Heart left ventricle (tissue), 16 donors: ENCODE measurements at regions not wholly inside any gene's neighbourhood (a gene's known extent, or its start where the extent isn't known, plus 50 kb on each side); places are given as distances from the start of the nearest gene placed in this dataset.

Experiments
- ATAC-seq, 4 donors: fragments of 200-7000 bp; cut with Tn5 transposase; one replicate each; pipeline ENCODE4 v1.9.1; 2020 to 2022; ENCODE audit warnings: moderate library complexity in 4 of 4, mild to moderate bottlenecking in 3 of 4, moderate number of reproducible peaks in 1 of 4
- DNase-seq, 5 donors: peaks; one replicate each; pipeline ENCODE4 v3.0.0-alpha.2; 2020
- H3K27ac ChIP-seq, 12 donors: fragments of 200-600 bp; sonication (generic) in 4 of 12; one replicate each; pipeline versions ENCODE4 v1.5.0 to v1.8.0; 2016 to 2022; ENCODE audit warnings: mild to moderate bottlenecking in 2 of 12
- H3K27me3 ChIP-seq, 9 donors: fragments of 200-600 bp; sonication (generic) in 2 of 9; one replicate each; pipeline versions ENCODE4 v1.5.1 to v1.8.0; 2016 to 2022; ENCODE audit warnings: mild to moderate bottlenecking in 3 of 9
- H3K36me3 ChIP-seq, 9 donors: fragments of 200-600 bp; sonication (generic) in 2 of 9; one replicate each; pipeline versions ENCODE4 v1.5.0 to v1.8.0; 2018 to 2022; ENCODE audit warnings: mild to moderate bottlenecking in 2 of 9
- H3K4me1 ChIP-seq, 12 donors: fragments of 200-600 bp; sonication (generic) in 4 of 12; one replicate each; pipeline versions ENCODE4 v1.5.0 to v1.8.0; 2016 to 2022; ENCODE audit warnings: mild to moderate bottlenecking in 3 of 12
- H3K4me3 ChIP-seq, 12 donors: fragments of 200-600 bp; sonication (generic) in 4 of 12; one replicate each; pipeline versions ENCODE4 v1.5.0 to v1.8.0; 2017 to 2022; ENCODE audit warnings: mild to moderate bottlenecking in 9 of 12, moderate library complexity in 4 of 12
- H3K9me3 ChIP-seq, 12 donors: fragments of 200-600 bp; sonication (generic) in 4 of 12; one replicate each; pipeline versions ENCODE4 v1.5.0 to v1.8.0; 2016 to 2022; ENCODE audit warnings: mild to moderate bottlenecking in 1 of 12
- POLR2A ChIP-seq, 2 donors: fragments of 450-650 bp; IDR thresholded peaks; one replicate each; pipeline ENCODE4 v1.6.1; 2017; ENCODE audit warnings: antibody characterized with exemption in 2 of 2, mild to moderate bottlenecking in 2 of 2, moderate library complexity in 2 of 2
- WGBS, 4 donors: extraction: QIAGEN DNeasy Blood & Tissue Kit in 2 of 4; methylation state at CpG; one replicate each; pipeline versions ENCODE4 v1.1.5 to v1.1.7; 2013 to 2018; 5-methylcytosine and 5-hydroxymethylcytosine counted together
- intact Hi-C, 10 donors: fragments of 100-400 bp; cut with DNase I; formaldehyde crosslinking; loops; one replicate each; pipeline versions ENCODE4 v1.11.1 to v1.14.2; 2022
- TF ChIP-seq, protein P1 (sequence below), 12 donors: fragments of 200-600 bp; sonication (generic) in 4 of 12; IDR thresholded peaks; one replicate each; pipeline versions ENCODE4 v1.5.0 to v1.8.0; 2018 to 2022; ENCODE audit warnings: antibody characterized with exemption in 12 of 12, mild to moderate bottlenecking in 5 of 12
- donor health status: ischemic (EF 13 %, LVEDD 7.1; RV severe dilation, severe dysfunction).
- donor health status: healthy with polysubstance abuse.
- donor health status: DM: no; HTN: yes; CAD: no.
- donor health status: DM: no; HTN: no; CAD: no.
- donor health status: ischemic (EF 25% LVEDD 6.9; RV normal size, moderate dysfunction).
- donor health status: ischemic (EF 25% LVEDD 5.7; RV mildly dilated, moderate dysfunction).
- donor health status: healthy.
- donor health status: DM: yes; HTN: yes; CAD: no.
- donor health status: ischemic (EF 35%, LVEDD 5.7; RV mildly dilated, moderate dysfunction).
- donor health status: nonischemic (EF 11% LVEDD 7.7; RV severe dilation, severe dysfunction).
- donor health status: DM: yes; HTN: yes; CAD: no.
- donor health status: PGD.
- donor health status: ischemic (EF 29% LVEDD 5.4; RV normal size, mild dysfunction).
- donor health status: nonischemic (EF 23%, LVEDD 6.1; RV moderate dilation, normal function).

DNA sequence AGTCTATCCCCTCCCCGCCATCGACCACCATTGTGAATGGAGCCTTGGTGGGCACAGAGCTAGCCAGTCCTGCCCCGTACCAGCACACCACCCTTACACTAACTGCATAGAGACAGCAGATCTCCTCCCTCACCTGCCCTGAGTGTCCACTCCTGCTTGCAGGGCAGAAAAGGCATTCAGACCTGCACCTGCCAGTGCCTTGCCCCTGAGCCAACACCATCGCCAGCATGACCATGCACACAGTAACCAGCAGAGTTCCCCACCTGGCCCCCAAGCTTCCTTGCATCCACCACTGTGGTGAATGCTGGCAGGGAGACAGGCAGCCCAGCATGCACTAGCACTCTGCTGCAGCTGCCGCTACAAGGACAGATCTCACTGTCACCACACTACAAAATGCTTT lies 397.1 kb downstream of the KLHL4 start:
- Histone ChIP-seq H3K4me1 (no peaks in the 10 kb centered on the region), H3K4me3 (no peak overlapping the region), H3K27ac (no peak overlapping the region), H3K27me3 (peaks cover 0 to 4% (median 0%) of the 10 kb centered on the region in 9 donors), H3K9me3 (peaks cover 0 to 8% (median 0%) of the 10 kb centered on the region in 12 donors), H3K36me3 (no peaks in the 10 kb centered on the region)
- no peak for TF ChIP-seq POLR2A (IDR thresholded peaks at IDR 0.05)
- TF ChIP-seq, protein P1, sequence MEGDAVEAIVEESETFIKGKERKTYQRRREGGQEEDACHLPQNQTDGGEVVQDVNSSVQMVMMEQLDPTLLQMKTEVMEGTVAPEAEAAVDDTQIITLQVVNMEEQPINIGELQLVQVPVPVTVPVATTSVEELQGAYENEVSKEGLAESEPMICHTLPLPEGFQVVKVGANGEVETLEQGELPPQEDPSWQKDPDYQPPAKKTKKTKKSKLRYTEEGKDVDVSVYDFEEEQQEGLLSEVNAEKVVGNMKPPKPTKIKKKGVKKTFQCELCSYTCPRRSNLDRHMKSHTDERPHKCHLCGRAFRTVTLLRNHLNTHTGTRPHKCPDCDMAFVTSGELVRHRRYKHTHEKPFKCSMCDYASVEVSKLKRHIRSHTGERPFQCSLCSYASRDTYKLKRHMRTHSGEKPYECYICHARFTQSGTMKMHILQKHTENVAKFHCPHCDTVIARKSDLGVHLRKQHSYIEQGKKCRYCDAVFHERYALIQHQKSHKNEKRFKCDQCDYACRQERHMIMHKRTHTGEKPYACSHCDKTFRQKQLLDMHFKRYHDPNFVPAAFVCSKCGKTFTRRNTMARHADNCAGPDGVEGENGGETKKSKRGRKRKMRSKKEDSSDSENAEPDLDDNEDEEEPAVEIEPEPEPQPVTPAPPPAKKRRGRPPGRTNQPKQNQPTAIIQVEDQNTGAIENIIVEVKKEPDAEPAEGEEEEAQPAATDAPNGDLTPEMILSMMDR (IDR thresholded peaks at IDR 0.05): no peak
- intact Hi-C loops: no loop called here
- ATAC-seq (no peak), DNase-seq (no peak)
- WGBS, 4 donors: 85 to 96% (median 88%) methylated on average over 4 to 5 of the region's 5 CpGs

DNA sequence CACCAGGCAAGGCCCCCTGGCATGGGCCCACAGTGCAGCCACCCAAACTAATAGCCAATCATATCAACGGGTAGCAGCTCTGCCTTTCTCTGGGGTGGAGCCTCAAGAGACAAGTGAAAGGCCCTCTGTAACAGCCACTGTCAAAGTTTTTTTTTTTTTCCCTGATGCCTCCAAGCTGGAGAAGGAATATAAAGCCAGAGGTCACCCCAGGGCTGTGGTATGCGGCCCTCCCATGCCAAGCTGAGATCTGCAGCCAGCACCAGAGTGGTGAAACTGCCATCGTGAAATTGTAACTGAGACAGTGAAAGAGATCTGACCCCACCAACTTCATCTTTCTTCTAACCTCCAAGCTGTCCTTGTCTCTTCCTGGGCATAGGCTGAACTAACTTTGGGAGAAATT lies 407.0 kb downstream of the KLHL4 start:
- Histone ChIP-seq H3K36me3 (no peaks in the 10 kb centered on the region), H3K4me3 (no peak overlapping the region), H3K27me3 (no peaks in the 10 kb centered on the region), H3K27ac (no peak overlapping the region), H3K9me3 (no peaks in the 10 kb centered on the region), H3K4me1 (no peaks in the 10 kb centered on the region)
- WGBS, 4 donors: 33 to 63% (median 44%) methylated on average over 3 of the region's 3 CpGs
- intact Hi-C loops: no loop called here
- ATAC-seq (peak in 3 of 4 donors; percentile 32 to 50 (median 48)), DNase-seq (peak in 1 of 5 donors; percentile 28)
- TF ChIP-seq POLR2A (IDR thresholded peaks at IDR 0.05): no peak
- TF ChIP-seq, protein P1 (IDR thresholded peaks at IDR 0.05): no peak

DNA sequence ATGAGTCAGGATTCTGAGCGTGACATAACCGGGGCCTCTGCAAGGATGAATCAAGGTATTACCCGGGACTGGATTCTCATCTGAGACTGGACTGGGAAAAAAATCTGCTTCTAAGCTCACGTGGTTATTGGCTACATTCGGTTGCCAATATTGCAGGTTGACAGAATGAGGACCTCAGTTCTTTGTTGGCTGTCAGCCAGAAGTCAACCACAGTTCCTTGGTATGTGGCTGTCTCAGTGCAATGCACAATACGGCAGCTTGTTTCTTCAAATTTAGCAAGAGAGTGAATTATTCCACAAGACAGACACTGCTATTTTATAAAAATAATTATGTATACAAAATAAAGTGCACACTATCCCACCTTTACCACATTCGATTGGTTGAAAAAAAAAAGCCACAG lies 424.2 kb downstream of the KLHL4 start:
- intact Hi-C loops: no loop called here
- ATAC-seq (no peak), DNase-seq (no peak)
- no peaks in the 10 kb centered on the region for H3K36me3 ChIP-seq
- no peaks in the 10 kb centered on the region for H3K9me3 ChIP-seq
- no peaks in the 10 kb centered on the region for H3K4me1 ChIP-seq
- H3K4me3 ChIP-seq: no peak overlapping the region
- TF ChIP-seq POLR2A (IDR thresholded peaks at IDR 0.05): no peak
- TF ChIP-seq, protein P1 (IDR thresholded peaks at IDR 0.05): no peak
- no peak overlapping the region for H3K27ac ChIP-seq
- H3K27me3 ChIP-seq: no peaks in the 10 kb centered on the region
- 57 to 74% (median 68%) methylated on average over 7 of the region's 7 CpGs for WGBS, 4 donors

DNA sequence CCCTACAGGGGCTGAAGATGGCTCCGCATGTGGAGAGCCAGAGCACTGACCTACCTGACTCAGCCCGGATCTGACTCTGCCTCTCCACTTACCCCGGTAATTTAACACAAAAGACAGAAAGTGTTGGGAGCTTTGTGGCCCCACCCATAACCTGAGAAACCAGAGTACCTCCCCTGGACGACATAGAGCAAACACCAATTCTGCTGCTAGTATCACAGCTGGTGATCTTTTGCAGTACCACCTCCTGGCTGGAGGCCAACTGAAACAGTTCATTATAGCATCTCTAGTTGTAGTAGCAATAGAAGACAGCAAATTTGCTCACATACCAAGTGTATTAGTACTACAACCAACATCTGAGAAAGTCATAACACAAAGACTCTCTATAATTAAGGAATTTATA lies 443.9 kb downstream of the KLHL4 start:
- no peak for TF ChIP-seq POLR2A (IDR thresholded peaks at IDR 0.05)
- TF ChIP-seq, protein P1 (IDR thresholded peaks at IDR 0.05): no peak
- DNase-seq (no peak), ATAC-seq (no peak)
- Histone ChIP-seq H3K27ac (no peak overlapping the region), H3K27me3 (no peaks in the 10 kb centered on the region), H3K9me3 (no peaks in the 10 kb centered on the region), H3K36me3 (no peaks in the 10 kb centered on the region), H3K4me1 (no peaks in the 10 kb centered on the region), H3K4me3 (no peak overlapping the region)
- intact Hi-C loops: no loop called here
- 33 to 75% (median 61%) methylated on average over 2 to 4 of the region's 4 CpGs for WGBS, 4 donors
